ENCODE measurements at regions not wholly inside any gene's neighbourhood (a gene's known extent, or its start where the extent isn't known, plus 50 kb on each side); places are given as distances from the start of the nearest gene placed in this dataset.

DNA sequence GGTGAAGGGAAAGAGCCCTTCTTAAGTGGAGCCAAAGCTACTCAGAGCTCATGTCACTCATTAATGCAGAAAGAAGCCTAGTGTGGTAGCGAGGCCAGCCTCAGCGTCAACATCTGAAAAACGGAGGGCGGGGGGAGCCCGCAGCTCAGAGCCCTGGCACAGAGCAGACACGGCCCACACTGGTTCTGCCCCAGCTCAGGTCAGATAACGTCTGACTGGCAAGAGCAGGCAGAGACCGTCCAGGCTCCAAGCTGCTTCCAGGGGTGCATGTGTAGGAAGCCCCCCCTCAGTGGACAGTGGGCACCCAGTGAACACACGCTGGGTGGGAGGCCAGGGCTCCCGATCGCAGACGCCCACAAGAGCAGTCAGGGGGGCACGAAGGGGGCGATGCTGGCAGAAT, 100.8 kb downstream of the SHANK2 start:
- Histone ChIP-seq H3K4me3 (ENCODE audit: low read length in 2 of 2) (no peak overlapping the region), H2BK15ac (ENCODE audit: low read length) (no peak overlapping the region), H3K79me1 (ENCODE audit: low read depth, low read length) (no peaks in the 10 kb centered on the region), H4K8ac (ENCODE audit: low read depth, low read length) (no peak overlapping the region), H3K27me3 (ENCODE audit: control insufficient read depth in 3 of 3, insufficient read depth in 3 of 3, low read depth in 1 of 3, low read length in 3 of 3) (peaks cover 0 to 19% (median 0%) of the 10 kb centered on the region in 3 experiments), H3K36me3 (replicated peaks in 1 of 2; ENCODE audit: control insufficient read depth in 2 of 2, insufficient read depth in 2 of 2, low read length in 2 of 2) (no peaks in the 10 kb centered on the region), H2AK5ac (ENCODE audit: low read depth, low read length) (peak overlapping the region; percentile 92), H4K91ac (ENCODE audit: low read depth, low read length, poor library complexity) (no peak overlapping the region), H3K23ac (ENCODE audit: low read depth, low read length, poor library complexity) (no peak overlapping the region), H3K4me1 (ENCODE audit: control insufficient read depth in 2 of 2, insufficient read depth in 1 of 2, low read depth in 1 of 2, low read length in 2 of 2) (no peaks in the 10 kb centered on the region), H3K4me2 (ENCODE audit: insufficient read depth, low read length, poor library complexity, severe bottlenecking) (no peak overlapping the region), H2BK120ac (ENCODE audit: low read depth, low read length) (no peak overlapping the region), H3K9ac (ENCODE audit: low read depth, low read length, poor library complexity) (no peak overlapping the region), H3K18ac (ENCODE audit: low read length) (peak overlapping the region; percentile 57), H3K14ac (ENCODE audit: low read length) (peak overlapping the region; percentile 82), H2AFZ (ENCODE audit: low read length) (no peak overlapping the region), H3K4ac (ENCODE audit: low read length) (no peak overlapping the region), H2BK5ac (ENCODE audit: low read length) (no peak overlapping the region), H3K27ac (replicated peaks; ENCODE audit: low read length) (no peak overlapping the region), H2BK12ac (ENCODE audit: low read length) (peak overlapping the region; percentile 90), H3K9me3 (replicated peaks in 1 of 2; ENCODE audit: control insufficient read depth in 2 of 2, insufficient read depth in 1 of 2, low read depth in 1 of 2, low read length in 2 of 2) (no peaks in the 10 kb centered on the region)
- WGBS, 2 donors (ENCODE audit: extremely low coverage in 2 of 2, insufficient read length in 2 of 2, insufficient replicate concordance in 1 of 2): no CpG with 5 or more reads among the region's 14 CpGs
- DNase-seq (ENCODE audit: low spot score): no peak

- no peak overlapping the region for H2BK12ac ChIP-seq (ENCODE audit: low read length)
- no peaks in the 10 kb centered on the region for H3K9me3 ChIP-seq (replicated peaks in 1 of 2; ENCODE audit: control insufficient read depth in 2 of 2, insufficient read depth in 1 of 2, low read depth in 1 of 2, low read length in 2 of 2)
- no peak overlapping the region for H2AK5ac ChIP-seq (ENCODE audit: low read depth, low read length)
- no peak overlapping the region for H3K27ac ChIP-seq (replicated peaks; ENCODE audit: low read length)
- H3K18ac ChIP-seq (ENCODE audit: low read length): peak overlapping the region; percentile 33
- no peaks in the 10 kb centered on the region for H3K4me1 ChIP-seq (ENCODE audit: control insufficient read depth in 2 of 2, insufficient read depth in 1 of 2, low read depth in 1 of 2, low read length in 2 of 2)
- no peak overlapping the region for H2BK15ac ChIP-seq (ENCODE audit: low read length)
- no peaks in the 10 kb centered on the region for H3K36me3 ChIP-seq (replicated peaks in 1 of 2; ENCODE audit: control insufficient read depth in 2 of 2, insufficient read depth in 2 of 2, low read length in 2 of 2)
- H3K9ac ChIP-seq (ENCODE audit: low read depth, low read length, poor library complexity): no peak overlapping the region
- H4K8ac ChIP-seq (ENCODE audit: low read depth, low read length): no peak overlapping the region
- H3K4ac ChIP-seq (ENCODE audit: low read length): no peak overlapping the region
- no peak overlapping the region for H2AFZ ChIP-seq (ENCODE audit: low read length)
- no peak overlapping the region for H3K23ac ChIP-seq (ENCODE audit: low read depth, low read length, poor library complexity)
- H3K79me1 ChIP-seq (ENCODE audit: low read depth, low read length): no peaks in the 10 kb centered on the region
- no peak overlapping the region for H3K14ac ChIP-seq (ENCODE audit: low read length)
- no peak overlapping the region for H3K4me2 ChIP-seq (ENCODE audit: insufficient read depth, low read length, poor library complexity, severe bottlenecking)
- WGBS, 2 donors (ENCODE audit: extremely low coverage in 2 of 2, insufficient read length in 2 of 2, insufficient replicate concordance in 1 of 2): no CpG with 5 or more reads among the region's 8 CpGs
- peaks cover 0 to 19% (median 0%) of the 10 kb centered on the region in 3 experiments for H3K27me3 ChIP-seq (ENCODE audit: control insufficient read depth in 3 of 3, insufficient read depth in 3 of 3, low read depth in 1 of 3, low read length in 3 of 3)
- H2BK5ac ChIP-seq (ENCODE audit: low read length): no peak overlapping the region
- no peak overlapping the region for H4K91ac ChIP-seq (ENCODE audit: low read depth, low read length, poor library complexity)
- H2BK120ac ChIP-seq (ENCODE audit: low read depth, low read length): no peak overlapping the region
- H3K4me3 ChIP-seq (ENCODE audit: low read length in 2 of 2): no peak overlapping the region
- no peak for DNase-seq (ENCODE audit: low spot score)
Observed at GRCh38 chr11:71150859-71151258, 101.5 kb downstream of the SHANK2 start.

GRCh38 chr11:71148716-71149115, 103.7 kb downstream of the SHANK2 start:
- H3K4ac ChIP-seq (ENCODE audit: low read length): no peak overlapping the region
- peak overlapping the region; percentile 52 for H2BK12ac ChIP-seq (ENCODE audit: low read length)
- no peak overlapping the region for H2AK5ac ChIP-seq (ENCODE audit: low read depth, low read length)
- WGBS, 2 donors (ENCODE audit: extremely low coverage in 2 of 2, insufficient read length in 2 of 2, insufficient replicate concordance in 1 of 2): no CpG with 5 or more reads among the region's 8 CpGs
- no peak overlapping the region for H3K4me2 ChIP-seq (ENCODE audit: insufficient read depth, low read length, poor library complexity, severe bottlenecking)
- DNase-seq (ENCODE audit: low spot score): no peak
- H3K18ac ChIP-seq (ENCODE audit: low read length): peak overlapping the region; percentile 16
- H3K79me1 ChIP-seq (ENCODE audit: low read depth, low read length): no peaks in the 10 kb centered on the region
- no peak overlapping the region for H4K8ac ChIP-seq (ENCODE audit: low read depth, low read length)
- peak overlapping the region; percentile 62 for H4K91ac ChIP-seq (ENCODE audit: low read depth, low read length, poor library complexity)
- no peak overlapping the region for H2BK15ac ChIP-seq (ENCODE audit: low read length)
- no peak overlapping the region for H2BK5ac ChIP-seq (ENCODE audit: low read length)
- H3K9ac ChIP-seq (ENCODE audit: low read depth, low read length, poor library complexity): no peak overlapping the region
- H3K4me1 ChIP-seq (ENCODE audit: control insufficient read depth in 2 of 2, insufficient read depth in 1 of 2, low read depth in 1 of 2, low read length in 2 of 2): peaks cover 0 to 2% of the 10 kb centered on the region in 2 donors
- H2BK120ac ChIP-seq (ENCODE audit: low read depth, low read length): no peak overlapping the region
- peaks cover 0 to 13% (median 0%) of the 10 kb centered on the region in 3 experiments for H3K27me3 ChIP-seq (ENCODE audit: control insufficient read depth in 3 of 3, insufficient read depth in 3 of 3, low read depth in 1 of 3, low read length in 3 of 3)
- H3K14ac ChIP-seq (ENCODE audit: low read length): no peak overlapping the region
- no peak overlapping the region for H3K4me3 ChIP-seq (ENCODE audit: low read length in 2 of 2)
- H3K9me3 ChIP-seq (replicated peaks in 1 of 2; ENCODE audit: control insufficient read depth in 2 of 2, insufficient read depth in 1 of 2, low read depth in 1 of 2, low read length in 2 of 2): no peaks in the 10 kb centered on the region
- H3K36me3 ChIP-seq (replicated peaks in 1 of 2; ENCODE audit: control insufficient read depth in 2 of 2, insufficient read depth in 2 of 2, low read length in 2 of 2): no peaks in the 10 kb centered on the region
- no peak overlapping the region for H3K27ac ChIP-seq (replicated peaks; ENCODE audit: low read length)
- H3K23ac ChIP-seq (ENCODE audit: low read depth, low read length, poor library complexity): no peak overlapping the region
- no peak overlapping the region for H2AFZ ChIP-seq (ENCODE audit: low read length)

- Histone ChIP-seq H3K27ac (replicated peaks; ENCODE audit: low read length) (no peak overlapping the region), H3K18ac (ENCODE audit: low read length) (no peak overlapping the region), H3K4me1 (ENCODE audit: control insufficient read depth in 2 of 2, insufficient read depth in 1 of 2, low read depth in 1 of 2, low read length in 2 of 2) (peaks cover 0 to 2% of the 10 kb centered on the region in 2 donors), H3K36me3 (replicated peaks in 1 of 2; ENCODE audit: control insufficient read depth in 2 of 2, insufficient read depth in 2 of 2, low read length in 2 of 2) (no peaks in the 10 kb centered on the region), H2BK5ac (ENCODE audit: low read length) (no peak overlapping the region), H3K4me2 (ENCODE audit: insufficient read depth, low read length, poor library complexity, severe bottlenecking) (no peak overlapping the region), H3K9me3 (replicated peaks in 1 of 2; ENCODE audit: control insufficient read depth in 2 of 2, insufficient read depth in 1 of 2, low read depth in 1 of 2, low read length in 2 of 2) (no peaks in the 10 kb centered on the region), H4K8ac (ENCODE audit: low read depth, low read length) (no peak overlapping the region), H3K79me1 (ENCODE audit: low read depth, low read length) (no peaks in the 10 kb centered on the region), H4K91ac (ENCODE audit: low read depth, low read length, poor library complexity) (no peak overlapping the region), H3K4ac (ENCODE audit: low read length) (no peak overlapping the region), H3K23ac (ENCODE audit: low read depth, low read length, poor library complexity) (no peak overlapping the region), H2BK120ac (ENCODE audit: low read depth, low read length) (no peak overlapping the region), H2BK15ac (ENCODE audit: low read length) (no peak overlapping the region), H2AFZ (ENCODE audit: low read length) (no peak overlapping the region), H3K4me3 (ENCODE audit: low read length in 2 of 2) (no peak overlapping the region), H3K9ac (ENCODE audit: low read depth, low read length, poor library complexity) (no peak overlapping the region), H2AK5ac (ENCODE audit: low read depth, low read length) (peak overlapping the region; percentile 36), H2BK12ac (ENCODE audit: low read length) (no peak overlapping the region), H3K14ac (ENCODE audit: low read length) (no peak overlapping the region), H3K27me3 (ENCODE audit: control insufficient read depth in 3 of 3, insufficient read depth in 3 of 3, low read depth in 1 of 3, low read length in 3 of 3) (peaks cover 0 to 2% (median 0%) of the 10 kb centered on the region in 3 experiments)
- WGBS, 2 donors (ENCODE audit: extremely low coverage in 2 of 2, insufficient read length in 2 of 2, insufficient replicate concordance in 1 of 2): no CpG with 5 or more reads among the region's 14 CpGs
- DNase-seq (ENCODE audit: low spot score): no peak
Observed at GRCh38 chr11:71147331-71147730, 105.0 kb downstream of the SHANK2 start.

Data from neuronal stem cell (in vitro differentiated cells).